ENCODE measurements at regions not wholly inside any gene's neighbourhood (a gene's known extent, or its start where the extent isn't known, plus 50 kb on each side); places are given as distances from the start of the nearest gene placed in this dataset.

- H3K4me3 ChIP-seq (ENCODE audit: insufficient read depth, low read depth, low read length) = no peak overlapping the region
- H3K27me3 Mint-ChIP-seq (ENCODE audit: low read depth, unreplicated experiment) = no peaks in the 10 kb centered on the region
- no peaks in the 10 kb centered on the region for H3K4me1 ChIP-seq (ENCODE audit: insufficient read depth, low read length)
- TF ChIP-seq EZH2 (IDR thresholded peaks at IDR 0.05; ENCODE audit: insufficient read depth, low read length) (no peak), CTCF (IDR thresholded peaks at IDR 0.05; ENCODE audit: insufficient read depth, low read depth, low read length) (no peak)
- H3K4me3 Mint-ChIP-seq (ENCODE audit: unreplicated experiment) = no peak overlapping the region
- H2AFZ ChIP-seq (ENCODE audit: low read depth, low read length) = no peak overlapping the region
- H4K20me1 ChIP-seq (ENCODE audit: insufficient read depth, low read length) = no peaks in the 10 kb centered on the region
- H3K9me3 ChIP-seq (ENCODE audit: insufficient read depth, low read depth, low read length) = no peaks in the 10 kb centered on the region
- no peak overlapping the region for H3K4me2 ChIP-seq (ENCODE audit: low read length)
- no peak overlapping the region for H3K27ac ChIP-seq (ENCODE audit: low read depth, low read length)
- H3K27ac Mint-ChIP-seq (ENCODE audit: unreplicated experiment) = no peak overlapping the region
- H3K36me3 Mint-ChIP-seq (ENCODE audit: low read depth, unreplicated experiment) = no peaks in the 10 kb centered on the region
- H3K36me3 ChIP-seq (ENCODE audit: insufficient read depth, low read length) = no peaks in the 10 kb centered on the region
- H3K4me1 Mint-ChIP-seq (ENCODE audit: low read depth, unreplicated experiment) = no peaks in the 10 kb centered on the region
- no peak overlapping the region for H3K9ac ChIP-seq (ENCODE audit: low read length)
- no peak for DNase-seq (ENCODE audit: low read depth)
- FAIRE-seq = no peak
- no peaks in the 10 kb centered on the region for H3K27me3 ChIP-seq (ENCODE audit: insufficient read depth, low read length)
- H3K9me3 Mint-ChIP-seq (ENCODE audit: unreplicated experiment) = peaks cover 9% of the 10 kb centered on the region
- H3K79me2 ChIP-seq (ENCODE audit: insufficient read depth, low read length) = no peaks in the 10 kb centered on the region
These were observed 78.9 kb upstream of the MPPED2 start for GRCh38 chr11:30665067-30665466.

DNA sequence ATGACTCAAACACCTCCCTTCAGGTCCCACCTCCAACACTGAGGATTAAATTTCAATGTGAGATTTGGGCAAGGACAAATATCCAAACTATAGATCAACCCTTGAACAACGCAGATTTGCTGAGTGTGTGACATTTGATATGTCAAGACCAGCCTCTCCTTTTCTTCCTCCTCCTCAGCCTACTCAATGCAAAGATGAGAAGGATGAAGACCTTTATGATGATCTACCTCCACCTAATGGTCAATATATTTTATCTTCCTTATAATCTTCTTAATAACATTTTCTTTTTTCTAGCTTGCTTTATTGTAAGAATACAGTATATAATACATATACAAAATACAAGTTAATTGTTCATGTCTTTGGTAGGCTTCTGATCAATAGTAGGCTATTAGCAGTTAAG is 67.5 kb upstream of the MPPED2 start:
- Histone ChIP-seq H2AFZ (ENCODE audit: low read depth, low read length) (no peak overlapping the region), H3K4me1 (ENCODE audit: insufficient read depth, low read length) (no peaks in the 10 kb centered on the region), H3K4me2 (ENCODE audit: low read length) (no peak overlapping the region), H3K9ac (ENCODE audit: low read length) (no peak overlapping the region), H3K79me2 (ENCODE audit: insufficient read depth, low read length) (no peaks in the 10 kb centered on the region), H3K4me3 (ENCODE audit: insufficient read depth, low read depth, low read length) (no peak overlapping the region), H3K9me3 (ENCODE audit: insufficient read depth, low read depth, low read length) (no peaks in the 10 kb centered on the region), H3K36me3 (ENCODE audit: insufficient read depth, low read length) (no peaks in the 10 kb centered on the region), H4K20me1 (ENCODE audit: insufficient read depth, low read length) (no peaks in the 10 kb centered on the region), H3K27me3 (ENCODE audit: insufficient read depth, low read length) (no peaks in the 10 kb centered on the region), H3K27ac (ENCODE audit: low read depth, low read length) (no peak overlapping the region)
- Mint-ChIP-seq H3K9me3 (ENCODE audit: unreplicated experiment) (no peaks in the 10 kb centered on the region), H3K4me3 (ENCODE audit: unreplicated experiment) (no peak overlapping the region), H3K4me1 (ENCODE audit: low read depth, unreplicated experiment) (no peaks in the 10 kb centered on the region), H3K27ac (ENCODE audit: unreplicated experiment) (no peak overlapping the region), H3K36me3 (ENCODE audit: low read depth, unreplicated experiment) (no peaks in the 10 kb centered on the region), H3K27me3 (ENCODE audit: low read depth, unreplicated experiment) (no peaks in the 10 kb centered on the region)
- DNase-seq (ENCODE audit: low read depth) = no peak
- no peak for FAIRE-seq
- TF ChIP-seq CTCF (IDR thresholded peaks at IDR 0.05; ENCODE audit: insufficient read depth, low read depth, low read length) = no peak
- no peak for TF ChIP-seq EZH2 (IDR thresholded peaks at IDR 0.05; ENCODE audit: insufficient read depth, low read length)

DNA sequence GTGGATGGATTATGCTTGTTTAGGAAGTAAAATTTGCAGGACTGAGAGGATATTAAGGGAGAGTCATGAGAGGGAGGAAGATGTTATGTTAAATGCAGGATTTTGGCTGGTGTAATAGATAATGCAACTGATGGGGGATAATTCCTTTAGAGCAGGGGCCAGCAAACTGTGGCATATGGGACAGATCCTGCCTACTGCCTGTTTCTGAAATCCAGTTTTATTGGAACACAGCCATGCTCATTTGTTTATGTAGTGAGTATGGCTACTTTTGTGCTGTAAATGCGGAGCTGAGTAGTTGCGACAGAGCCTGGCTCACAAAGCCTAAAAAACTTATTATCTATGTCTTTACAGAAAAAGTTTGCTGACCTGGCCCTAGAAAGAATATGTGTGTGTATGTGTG is 66.6 kb upstream of the MPPED2 start:
- no peaks in the 10 kb centered on the region for H3K4me1 Mint-ChIP-seq (ENCODE audit: low read depth, unreplicated experiment)
- no peak for FAIRE-seq
- no peak for DNase-seq (ENCODE audit: low read depth)

More for the DNA sequence above, 66.6 kb upstream of the MPPED2 start:
- Histone ChIP-seq H3K4me1 (ENCODE audit: insufficient read depth, low read length) (no peaks in the 10 kb centered on the region), H3K9ac (ENCODE audit: low read length) (no peak overlapping the region), H3K4me2 (ENCODE audit: low read length) (no peak overlapping the region), H2AFZ (ENCODE audit: low read depth, low read length) (no peak overlapping the region), H3K36me3 (ENCODE audit: insufficient read depth, low read length) (no peaks in the 10 kb centered on the region), H3K27me3 (ENCODE audit: insufficient read depth, low read length) (no peaks in the 10 kb centered on the region), H3K27ac (ENCODE audit: low read depth, low read length) (no peak overlapping the region), H3K9me3 (ENCODE audit: insufficient read depth, low read depth, low read length) (no peaks in the 10 kb centered on the region), H4K20me1 (ENCODE audit: insufficient read depth, low read length) (no peaks in the 10 kb centered on the region), H3K79me2 (ENCODE audit: insufficient read depth, low read length) (no peaks in the 10 kb centered on the region), H3K4me3 (ENCODE audit: insufficient read depth, low read depth, low read length) (no peak overlapping the region)
- Mint-ChIP-seq H3K36me3 (ENCODE audit: low read depth, unreplicated experiment) (no peaks in the 10 kb centered on the region), H3K9me3 (ENCODE audit: unreplicated experiment) (no peaks in the 10 kb centered on the region), H3K4me3 (ENCODE audit: unreplicated experiment) (no peak overlapping the region), H3K27me3 (ENCODE audit: low read depth, unreplicated experiment) (no peaks in the 10 kb centered on the region), H3K27ac (ENCODE audit: unreplicated experiment) (no peak overlapping the region)
- TF ChIP-seq CTCF (IDR thresholded peaks at IDR 0.05; ENCODE audit: insufficient read depth, low read depth, low read length) (no peak), EZH2 (IDR thresholded peaks at IDR 0.05; ENCODE audit: insufficient read depth, low read length) (no peak)
